GM19467 (cell line): ENCODE measurements at regions not wholly inside any gene's neighbourhood (a gene's known extent, or its start where the extent isn't known, plus 50 kb on each side); places are given as distances from the start of the nearest gene placed in this dataset.

Experiments
- ATAC-seq: cut with Tn5 transposase; IDR thresholded peaks from one replicate; pipeline ENCODE4 v1.9.1; 2021; ENCODE audit warnings: mild to moderate bottlenecking, moderate library complexity; ENCODE audit not compliant: unreplicated experiment

DNA sequence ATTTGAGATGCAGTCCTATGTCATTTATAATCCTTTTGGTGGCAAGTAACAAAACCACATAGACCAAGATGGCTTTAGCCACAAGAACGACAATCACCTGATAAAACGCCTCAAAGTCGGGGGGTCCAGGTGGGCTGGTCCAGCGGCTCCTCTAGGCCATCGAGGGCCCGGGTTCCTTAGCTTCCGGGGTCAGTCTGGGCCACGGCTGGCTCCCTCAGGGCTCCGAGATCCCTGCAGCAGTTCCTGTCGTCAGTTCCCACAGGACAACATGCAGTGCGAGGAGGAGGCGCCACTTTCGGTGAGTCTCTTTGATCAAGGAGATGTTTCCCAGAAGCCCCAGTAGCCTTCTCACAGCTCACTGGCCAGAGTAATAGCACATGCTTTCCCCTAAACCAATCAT lies 574.6 kb downstream of the AACS start:
- ATAC-seq = no peak

DNA sequence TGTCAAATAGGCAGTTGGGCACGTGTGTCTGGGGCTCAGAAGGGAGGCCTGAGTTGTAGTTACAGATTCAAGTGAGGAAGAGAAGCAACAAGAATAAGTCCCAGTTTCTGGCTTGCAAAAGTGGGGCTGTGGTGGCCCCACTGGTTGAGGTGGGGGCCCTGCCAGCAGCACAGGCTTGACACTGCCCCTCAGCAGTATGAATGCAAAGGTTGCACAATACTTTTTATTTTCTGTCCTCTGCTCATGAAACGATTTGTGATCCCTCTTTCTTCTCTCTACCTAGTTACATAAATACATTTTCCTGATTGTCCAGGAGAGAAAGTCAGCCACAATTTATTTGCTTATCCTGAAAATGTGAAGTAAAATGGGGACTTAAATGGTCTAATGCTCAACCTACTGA lies 577.8 kb downstream of the AACS start:
- no peak for ATAC-seq

DNA sequence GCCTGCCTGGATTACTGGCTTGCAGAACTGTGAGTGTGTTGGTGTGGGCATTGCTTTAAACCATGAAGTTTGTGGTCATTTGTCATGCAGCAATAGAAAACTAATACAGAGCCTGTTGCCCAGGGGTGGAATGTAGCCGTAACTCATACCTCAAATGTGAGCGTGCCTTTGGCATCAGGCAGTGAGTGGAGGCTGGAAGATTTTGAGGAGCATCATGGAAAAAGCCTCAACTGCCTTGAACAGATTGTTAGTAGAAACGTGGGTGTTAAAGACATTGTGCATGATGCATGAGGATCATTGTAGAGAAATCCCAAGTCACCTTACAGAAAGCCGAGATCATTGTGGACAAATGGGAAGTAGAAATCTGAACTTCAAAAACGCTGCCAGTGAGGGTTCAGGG lies 580.5 kb downstream of the AACS start:
- no peak for ATAC-seq

DNA sequence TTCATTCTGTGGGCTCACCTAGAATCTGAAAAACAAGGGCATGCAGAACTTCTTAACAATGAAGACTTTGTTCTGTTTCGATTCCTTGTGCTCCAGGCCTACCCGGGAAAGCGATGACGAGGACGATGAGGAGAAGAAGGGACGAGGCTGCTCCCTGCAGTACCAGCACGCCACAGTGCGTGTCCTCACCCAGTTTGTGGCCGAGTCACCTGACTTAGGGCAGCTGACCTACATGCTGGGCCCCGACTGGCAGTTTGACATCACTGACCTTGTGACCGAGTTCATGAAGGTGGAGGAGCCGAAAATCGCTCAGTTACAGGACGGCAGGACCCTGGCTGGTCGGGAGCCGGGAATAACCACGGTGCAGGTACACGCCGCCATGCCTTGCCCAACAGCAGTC lies 585.4 kb downstream of the AACS start:
- no peak for ATAC-seq

DNA sequence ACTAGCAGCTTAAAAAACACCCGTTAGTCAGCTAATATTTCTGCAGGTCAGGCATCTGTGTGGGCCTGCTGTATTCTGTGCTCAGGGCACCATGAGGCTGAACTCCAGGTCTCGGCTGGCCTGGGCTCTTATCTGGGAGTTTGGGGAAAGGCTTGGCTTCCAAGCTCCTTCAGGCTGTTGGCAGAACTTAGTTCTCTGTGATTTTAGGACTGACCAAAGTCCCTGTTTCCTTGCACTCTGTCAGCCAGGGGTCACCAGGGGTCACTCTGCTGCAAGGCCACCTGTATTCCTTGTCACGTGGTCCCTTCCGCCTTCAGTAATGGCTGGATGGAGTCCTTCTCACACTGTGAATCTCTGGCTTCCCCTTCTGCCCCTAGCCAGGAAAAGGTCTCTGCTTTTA lies 586.4 kb downstream of the AACS start:
- no peak for ATAC-seq

GRCh38 chr12:125652681-125653080 lies 587.4 kb downstream of the AACS start:
- no peak for ATAC-seq

DNA sequence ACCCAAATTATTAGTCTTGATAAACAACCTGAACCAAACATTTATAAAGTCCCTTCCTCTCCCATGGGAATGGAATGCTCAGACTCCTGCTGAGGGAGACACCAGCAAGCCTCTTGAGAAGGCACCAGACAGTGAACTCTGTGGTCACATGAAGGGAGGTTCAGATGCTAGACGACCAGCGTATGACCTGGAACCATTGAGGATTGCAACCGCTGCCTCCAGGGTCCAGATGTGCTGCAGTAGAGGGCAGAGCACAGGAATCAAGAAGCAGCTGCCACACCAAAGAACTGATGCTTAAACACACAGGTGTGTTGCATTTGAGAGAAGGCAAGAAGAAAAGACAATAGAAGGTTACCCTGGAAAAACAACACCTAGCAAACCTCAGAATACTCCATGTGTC lies 592.4 kb downstream of the AACS start:
- no peak for ATAC-seq

DNA sequence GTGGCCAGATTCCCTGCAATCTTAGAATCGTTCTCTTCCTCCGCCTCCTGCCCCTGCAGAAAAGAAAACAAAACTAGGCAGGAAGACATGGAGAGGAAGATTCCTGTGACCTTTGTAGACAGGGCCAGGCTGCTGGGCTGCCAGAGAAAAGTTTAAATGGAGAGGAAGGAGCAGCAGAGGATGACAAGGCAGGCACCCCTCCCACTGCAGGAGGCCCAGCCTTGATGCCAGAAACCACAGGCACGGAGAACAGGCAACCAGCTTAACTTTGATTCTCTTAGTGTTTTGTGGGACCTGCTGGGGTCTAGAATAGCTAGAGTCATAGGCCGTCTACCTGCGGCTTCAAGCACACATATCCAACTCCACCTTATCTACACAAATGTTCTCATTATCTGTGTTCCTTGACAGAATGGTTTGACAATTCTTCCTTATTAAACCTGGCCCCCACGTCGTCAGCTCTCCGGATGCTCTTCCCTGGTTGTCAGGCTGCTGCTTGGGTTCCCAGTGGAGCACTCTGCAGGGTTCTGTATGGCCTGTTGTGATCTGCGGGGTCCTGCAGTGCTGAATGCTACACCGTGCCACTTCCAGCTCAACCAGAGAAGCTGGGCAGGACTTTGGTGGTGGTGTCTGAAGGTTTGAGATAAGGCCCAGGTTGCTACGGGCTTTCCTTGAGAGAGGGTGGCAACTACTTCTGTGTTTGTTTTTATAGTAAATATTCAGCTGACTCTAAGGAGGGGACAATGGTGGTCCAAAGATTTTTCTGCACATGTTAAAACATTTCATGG lies 609.5 kb downstream of the AACS start:
- ATAC-seq = no peak

GRCh38 chr12:125676366-125676765 lies 611.1 kb downstream of the AACS start:
- ATAC-seq = no peak

- ATAC-seq = no peak
These were observed 612.6 kb downstream of the AACS start for GRCh38 chr12:125677829-125678228.

DNA sequence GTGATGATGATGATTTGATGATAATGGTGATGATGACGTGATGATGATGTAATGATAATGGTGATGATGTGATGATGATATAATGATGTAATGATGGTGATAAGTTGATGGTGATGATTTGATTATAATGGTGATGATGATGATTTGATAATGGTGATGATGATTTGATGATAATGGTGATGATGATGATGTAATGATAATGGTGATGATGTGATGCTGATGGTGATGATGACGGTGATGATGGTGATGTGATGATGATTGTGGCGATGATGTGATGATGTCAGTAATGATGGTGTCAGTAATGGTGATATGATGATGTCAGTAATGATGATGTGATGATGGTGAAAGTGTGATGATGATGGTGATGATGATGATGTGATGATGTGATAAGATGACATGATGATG lies 613.4 kb downstream of the AACS start:
- ATAC-seq = no peak

- ATAC-seq = peak; percentile 83
These were observed 618.6 kb downstream of the AACS start for GRCh38 chr12:125683748-125684381.

DNA sequence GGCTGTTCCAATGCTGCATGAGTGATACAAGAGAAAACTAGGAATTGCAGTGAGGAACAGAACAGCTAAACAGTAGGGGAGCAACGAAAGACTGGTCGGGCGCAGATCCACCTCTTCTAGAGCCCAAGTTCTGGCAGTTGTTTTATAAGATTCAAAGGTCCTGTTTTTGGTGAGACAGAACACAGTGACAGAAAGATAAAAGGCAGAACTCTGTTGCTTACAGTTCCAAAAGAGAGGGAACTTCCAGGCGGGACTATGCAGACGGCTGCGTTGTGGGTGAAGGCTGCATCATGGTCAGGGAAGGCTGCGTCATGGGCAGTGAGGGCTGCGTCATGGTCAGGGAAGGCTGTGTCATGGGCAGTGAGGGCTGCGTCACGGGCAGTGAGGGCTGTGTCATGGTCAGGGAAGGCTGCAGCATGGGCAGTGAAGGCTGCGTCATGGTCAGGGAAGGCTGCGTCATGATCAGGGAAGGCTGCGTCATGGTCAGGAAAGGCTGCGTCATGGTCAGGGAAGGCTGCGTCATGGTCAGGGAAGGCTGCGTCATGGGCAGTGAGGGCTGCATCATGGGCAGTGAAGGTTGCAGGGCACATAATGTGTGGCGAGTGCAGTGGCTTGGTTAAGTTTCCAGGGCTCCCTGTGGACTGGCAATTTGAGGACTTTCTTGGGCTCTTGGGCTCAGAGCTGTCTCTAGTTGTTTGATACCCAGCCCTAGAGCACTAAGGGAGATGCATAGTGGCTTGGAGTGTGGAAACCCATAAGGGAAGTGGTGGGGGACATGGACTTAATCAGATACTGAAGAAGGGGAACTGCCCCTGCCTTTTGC lies 619.9 kb downstream of the AACS start:
- no peak for ATAC-seq

- ATAC-seq = no peak
These were observed 620.7 kb downstream of the AACS start for GRCh38 chr12:125685915-125686314.

GRCh38 chr12:125687403-125687802 lies 622.2 kb downstream of the AACS start:
- ATAC-seq = no peak

DNA sequence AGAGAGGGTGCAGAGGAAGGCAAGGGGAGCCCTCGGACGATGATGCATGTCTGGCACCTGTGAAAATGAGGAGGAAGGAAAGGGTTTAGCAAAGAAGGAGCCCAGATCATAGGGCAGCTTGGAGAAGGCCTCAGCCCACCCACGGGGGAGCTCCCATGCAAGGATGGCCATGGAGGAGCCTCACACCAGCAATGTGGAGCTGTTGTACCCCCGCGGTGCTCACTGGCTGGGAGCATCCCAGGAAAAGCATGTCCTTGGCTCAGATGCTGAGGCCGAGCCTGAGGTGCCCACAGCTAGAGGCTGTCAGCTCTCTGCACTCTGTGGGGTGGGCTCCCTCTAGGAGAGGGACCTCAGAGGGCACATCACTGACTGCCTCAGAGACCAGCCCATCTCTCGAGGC lies 622.6 kb downstream of the AACS start:
- no peak for ATAC-seq

DNA sequence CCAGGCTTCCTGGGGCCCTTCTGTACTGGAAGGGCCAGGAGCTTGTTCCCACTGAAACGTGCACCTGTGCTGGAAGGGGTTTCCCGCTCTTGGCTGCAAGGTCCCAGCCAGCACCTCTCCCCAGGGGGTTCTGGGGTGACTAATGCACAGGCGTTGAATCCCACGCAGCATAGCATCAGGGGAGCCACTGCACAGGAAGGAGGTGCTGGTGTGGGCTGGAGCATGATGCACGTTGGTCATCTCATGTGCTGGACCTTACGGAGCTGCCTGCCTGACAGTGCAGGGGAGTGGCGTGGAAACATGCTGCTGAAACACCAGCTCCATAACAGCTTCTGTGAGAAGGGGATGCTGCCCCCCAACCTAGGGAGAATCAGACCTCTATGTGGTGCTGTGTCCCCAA lies 623.0 kb downstream of the AACS start:
- no peak for ATAC-seq

DNA sequence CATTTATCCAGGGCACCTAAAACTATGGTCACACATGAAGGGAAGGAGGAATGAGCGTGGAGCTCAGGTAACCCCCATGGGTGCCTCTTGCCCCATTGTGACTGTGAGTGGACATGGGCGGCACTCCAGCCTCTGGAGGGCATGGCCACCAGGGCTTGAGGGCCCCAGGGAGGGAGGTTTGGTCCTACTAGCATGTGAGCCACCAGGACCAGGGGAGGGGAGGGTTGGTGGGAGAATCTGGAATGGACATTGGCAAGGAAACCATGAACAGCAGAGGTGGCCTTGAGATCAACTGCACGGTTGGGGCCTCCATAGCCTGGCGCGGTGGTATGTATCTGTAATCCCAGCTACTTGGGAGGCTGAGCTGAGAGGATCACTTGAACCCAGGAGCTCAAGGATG lies 623.6 kb downstream of the AACS start:
- ATAC-seq = no peak

- ATAC-seq = no peak
These were observed 624.6 kb downstream of the AACS start for GRCh38 chr12:125689576-125690410.

GRCh38 chr12:125690841-125691240 lies 625.6 kb downstream of the AACS start:
- no peak for ATAC-seq

DNA sequence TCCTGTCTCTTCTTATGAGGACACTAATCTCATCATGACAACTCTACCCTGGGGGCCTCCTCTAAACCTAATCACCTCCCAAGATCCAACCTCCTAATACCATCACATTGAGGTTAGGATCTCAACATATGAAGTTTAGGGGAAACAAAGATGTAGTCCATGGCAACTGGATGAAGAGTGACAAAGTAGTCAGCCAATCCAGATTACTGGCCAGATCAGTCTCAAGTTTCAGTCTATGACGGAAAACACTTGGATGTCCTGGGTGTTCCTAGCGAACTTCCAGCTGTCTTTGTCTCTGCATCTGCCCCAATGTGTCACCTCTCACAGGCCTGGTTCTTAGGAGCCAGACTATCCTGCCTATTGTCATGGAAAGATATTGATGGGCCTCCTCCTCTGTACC lies 630.8 kb downstream of the AACS start:
- ATAC-seq = no peak
